ENCODE measurements at regions not wholly inside any gene's neighbourhood (a gene's known extent, or its start where the extent isn't known, plus 50 kb on each side); places are given as distances from the start of the nearest gene placed in this dataset.

GRCh38 chr2:16413947-16414346, 251.7 kb downstream of the CYRIA start:
- Histone ChIP-seq H3K4me1 (ENCODE audit: insufficient read depth, poor library complexity, severe bottlenecking) (no peaks in the 10 kb centered on the region), H3K4me3 (ENCODE audit: severe bottlenecking) (no peak overlapping the region), H3K27ac (ENCODE audit: poor library complexity, severe bottlenecking) (no peak overlapping the region), H3K27me3 (ENCODE audit: insufficient read depth, poor library complexity, severe bottlenecking) (no peaks in the 10 kb centered on the region), H3K9me3 (ENCODE audit: severe bottlenecking) (no peaks in the 10 kb centered on the region), H3K36me3 (ENCODE audit: low read depth) (no peaks in the 10 kb centered on the region)
- no peak for ATAC-seq (ENCODE audit: low read depth)
- no peak for DNase-seq (ENCODE audit: low spot score)
- no peak for TF ChIP-seq CTCF (IDR thresholded peaks at IDR 0.05; ENCODE audit: poor library complexity, severe bottlenecking)

GRCh38 chr2:16413285-16413684, 252.3 kb downstream of the CYRIA start:
- Histone ChIP-seq H3K36me3 (ENCODE audit: low read depth) (no peaks in the 10 kb centered on the region), H3K4me1 (ENCODE audit: insufficient read depth, poor library complexity, severe bottlenecking) (no peaks in the 10 kb centered on the region), H3K4me3 (ENCODE audit: severe bottlenecking) (no peak overlapping the region), H3K27ac (ENCODE audit: poor library complexity, severe bottlenecking) (no peak overlapping the region), H3K27me3 (ENCODE audit: insufficient read depth, poor library complexity, severe bottlenecking) (no peaks in the 10 kb centered on the region), H3K9me3 (ENCODE audit: severe bottlenecking) (no peaks in the 10 kb centered on the region)
- DNase-seq (ENCODE audit: low spot score) (no peak), ATAC-seq (ENCODE audit: low read depth) (no peak)
- no peak for TF ChIP-seq CTCF (IDR thresholded peaks at IDR 0.05; ENCODE audit: poor library complexity, severe bottlenecking)

- no peaks in the 10 kb centered on the region for H3K4me1 ChIP-seq (ENCODE audit: insufficient read depth, poor library complexity, severe bottlenecking)
- no peak for ATAC-seq (ENCODE audit: low read depth)
These were observed 253.2 kb downstream of the CYRIA start for GRCh38 chr2:16412321-16413030.

GRCh38 chr2:16411788-16412187, 253.8 kb downstream of the CYRIA start:
- Histone ChIP-seq H3K27me3 (ENCODE audit: insufficient read depth, poor library complexity, severe bottlenecking) (no peaks in the 10 kb centered on the region), H3K4me1 (ENCODE audit: insufficient read depth, poor library complexity, severe bottlenecking) (no peaks in the 10 kb centered on the region), H3K4me3 (ENCODE audit: severe bottlenecking) (no peak overlapping the region), H3K9me3 (ENCODE audit: severe bottlenecking) (no peaks in the 10 kb centered on the region), H3K27ac (ENCODE audit: poor library complexity, severe bottlenecking) (no peak overlapping the region), H3K36me3 (ENCODE audit: low read depth) (no peaks in the 10 kb centered on the region)
- ATAC-seq (ENCODE audit: low read depth) (no peak), DNase-seq (ENCODE audit: low spot score) (no peak)
- no peak for TF ChIP-seq CTCF (IDR thresholded peaks at IDR 0.05; ENCODE audit: poor library complexity, severe bottlenecking)

More at GRCh38 chr2:16412321-16413030, 253.2 kb downstream of the CYRIA start:
- Histone ChIP-seq H3K9me3 (ENCODE audit: severe bottlenecking) (no peaks in the 10 kb centered on the region), H3K4me3 (ENCODE audit: severe bottlenecking) (no peak overlapping the region), H3K27me3 (ENCODE audit: insufficient read depth, poor library complexity, severe bottlenecking) (no peaks in the 10 kb centered on the region), H3K27ac (ENCODE audit: poor library complexity, severe bottlenecking) (no peak overlapping the region), H3K36me3 (ENCODE audit: low read depth) (no peaks in the 10 kb centered on the region)
- DNase-seq (ENCODE audit: low spot score) = no peak
- TF ChIP-seq CTCF (IDR thresholded peaks at IDR 0.05; ENCODE audit: poor library complexity, severe bottlenecking) = no peak

GRCh38 chr2:16409849-16410248, 255.8 kb downstream of the CYRIA start:
- no peaks in the 10 kb centered on the region for H3K27me3 ChIP-seq (ENCODE audit: insufficient read depth, poor library complexity, severe bottlenecking)
- no peaks in the 10 kb centered on the region for H3K9me3 ChIP-seq (ENCODE audit: severe bottlenecking)
- H3K27ac ChIP-seq (ENCODE audit: poor library complexity, severe bottlenecking) = no peak overlapping the region
- no peak for DNase-seq (ENCODE audit: low spot score)
- no peak for ATAC-seq (ENCODE audit: low read depth)
- TF ChIP-seq CTCF (IDR thresholded peaks at IDR 0.05; ENCODE audit: poor library complexity, severe bottlenecking) = no peak
- H3K4me1 ChIP-seq (ENCODE audit: insufficient read depth, poor library complexity, severe bottlenecking) = no peaks in the 10 kb centered on the region
- H3K4me3 ChIP-seq (ENCODE audit: severe bottlenecking) = no peak overlapping the region
- H3K36me3 ChIP-seq (ENCODE audit: low read depth) = no peaks in the 10 kb centered on the region

Data from RWPE2 (cell line).